ENCODE measurements at regions not wholly inside any gene's neighbourhood (a gene's known extent, or its start where the extent isn't known, plus 50 kb on each side); places are given as distances from the start of the nearest gene placed in this dataset.

DNA sequence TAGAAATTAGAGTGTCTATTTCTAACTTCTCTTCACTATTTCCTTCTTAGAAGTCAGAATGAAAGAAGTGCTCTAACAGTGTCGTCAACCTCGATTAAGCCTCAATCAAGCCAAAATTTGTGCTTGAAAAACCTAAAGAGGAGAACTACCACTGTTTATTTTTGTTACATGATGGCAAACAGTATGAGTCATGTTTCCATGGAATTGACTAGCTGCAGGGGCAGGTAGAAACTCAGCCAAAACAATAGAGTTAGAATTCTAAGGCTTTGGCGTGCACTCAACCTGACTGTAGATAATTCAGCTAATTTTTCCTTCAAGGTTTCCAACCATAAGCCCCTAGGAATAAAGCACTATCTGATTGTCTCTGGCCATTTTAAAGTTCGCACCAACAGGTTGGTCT is 415.9 kb downstream of the ETS1 start:
- H3F3A ChIP-seq (ENCODE audit: control insufficient read depth, insufficient read depth) = no peaks in the 10 kb centered on the region
- no peaks in the 10 kb centered on the region for H3K9me2 ChIP-seq (replicated peaks; ENCODE audit: control insufficient read depth, low read length)
- H3K4me2 ChIP-seq (ENCODE audit: low read length) = no peak overlapping the region
- peaks cover 8% of the 10 kb centered on the region for H3K4me1 ChIP-seq (ENCODE audit: control insufficient read depth, low read length)
- H3K27me3 ChIP-seq (ENCODE audit: control insufficient read depth, low read length) = no peaks in the 10 kb centered on the region
- TF ChIP-seq EZH2phosphoT487 (IDR thresholded peaks at IDR 0.05; ENCODE audit: borderline replicate concordance, low read length) = no peak
- TF ChIP-seq, protein P1, sequence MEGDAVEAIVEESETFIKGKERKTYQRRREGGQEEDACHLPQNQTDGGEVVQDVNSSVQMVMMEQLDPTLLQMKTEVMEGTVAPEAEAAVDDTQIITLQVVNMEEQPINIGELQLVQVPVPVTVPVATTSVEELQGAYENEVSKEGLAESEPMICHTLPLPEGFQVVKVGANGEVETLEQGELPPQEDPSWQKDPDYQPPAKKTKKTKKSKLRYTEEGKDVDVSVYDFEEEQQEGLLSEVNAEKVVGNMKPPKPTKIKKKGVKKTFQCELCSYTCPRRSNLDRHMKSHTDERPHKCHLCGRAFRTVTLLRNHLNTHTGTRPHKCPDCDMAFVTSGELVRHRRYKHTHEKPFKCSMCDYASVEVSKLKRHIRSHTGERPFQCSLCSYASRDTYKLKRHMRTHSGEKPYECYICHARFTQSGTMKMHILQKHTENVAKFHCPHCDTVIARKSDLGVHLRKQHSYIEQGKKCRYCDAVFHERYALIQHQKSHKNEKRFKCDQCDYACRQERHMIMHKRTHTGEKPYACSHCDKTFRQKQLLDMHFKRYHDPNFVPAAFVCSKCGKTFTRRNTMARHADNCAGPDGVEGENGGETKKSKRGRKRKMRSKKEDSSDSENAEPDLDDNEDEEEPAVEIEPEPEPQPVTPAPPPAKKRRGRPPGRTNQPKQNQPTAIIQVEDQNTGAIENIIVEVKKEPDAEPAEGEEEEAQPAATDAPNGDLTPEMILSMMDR (IDR thresholded peaks at IDR 0.05; ENCODE audit: low read depth, low read length, poor library complexity, severe bottlenecking) = no peak
- no peaks in the 10 kb centered on the region for H4K20me1 ChIP-seq (ENCODE audit: control insufficient read depth, insufficient read depth, low read depth, low read length)
- H3K36me3 ChIP-seq (ENCODE audit: control insufficient read depth, low read length) = no peaks in the 10 kb centered on the region
- H3K4me3 ChIP-seq (ENCODE audit: low read length) = no peak overlapping the region
- no peaks in the 10 kb centered on the region for H3K79me2 ChIP-seq (ENCODE audit: control insufficient read depth, low read length)
- H3K9me3 ChIP-seq (ENCODE audit: control insufficient read depth, insufficient read depth, low read length) = no peaks in the 10 kb centered on the region
- no peak overlapping the region for H3K27ac ChIP-seq (ENCODE audit: low read depth, low read length)

DNA sequence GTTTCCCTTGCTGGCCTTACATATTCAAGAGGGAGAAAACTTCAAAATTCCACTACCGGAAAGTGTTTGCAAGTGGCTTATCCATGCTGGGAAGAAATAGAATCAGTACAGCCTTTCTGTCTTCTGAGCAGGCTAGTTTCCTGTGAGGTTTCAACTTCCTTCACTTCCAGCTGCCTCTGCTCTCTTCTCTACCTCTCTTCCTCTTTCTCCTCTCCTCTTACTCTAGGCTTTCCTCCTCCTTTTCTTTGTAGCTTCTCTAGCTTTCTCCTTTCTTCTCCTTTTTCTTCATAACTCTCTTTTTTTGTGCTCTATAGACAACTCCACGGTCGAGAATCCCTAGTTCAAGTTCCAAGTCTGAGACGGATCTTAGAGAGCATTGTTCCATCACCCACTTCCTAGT is 421.8 kb downstream of the ETS1 start:
- no peaks in the 10 kb centered on the region for H3K36me3 ChIP-seq (ENCODE audit: control insufficient read depth, low read length)
- H3K27me3 ChIP-seq (ENCODE audit: control insufficient read depth, low read length) = no peaks in the 10 kb centered on the region
- no peaks in the 10 kb centered on the region for H3F3A ChIP-seq (ENCODE audit: control insufficient read depth, insufficient read depth)
- TF ChIP-seq, protein P1 (IDR thresholded peaks at IDR 0.05; ENCODE audit: low read depth, low read length, poor library complexity, severe bottlenecking) = no peak
- no peak for TF ChIP-seq EZH2phosphoT487 (IDR thresholded peaks at IDR 0.05; ENCODE audit: borderline replicate concordance, low read length)
- no peaks in the 10 kb centered on the region for H3K9me3 ChIP-seq (ENCODE audit: control insufficient read depth, insufficient read depth, low read length)
- peak overlapping the region; percentile 41 for H3K4me2 ChIP-seq (ENCODE audit: low read length)
- H4K20me1 ChIP-seq (ENCODE audit: control insufficient read depth, insufficient read depth, low read depth, low read length) = no peaks in the 10 kb centered on the region
- peaks cover 17% of the 10 kb centered on the region for H3K4me1 ChIP-seq (ENCODE audit: control insufficient read depth, low read length)
- H3K9me2 ChIP-seq (replicated peaks; ENCODE audit: control insufficient read depth, low read length) = no peaks in the 10 kb centered on the region
- H3K27ac ChIP-seq (ENCODE audit: low read depth, low read length) = no peak overlapping the region
- peak overlapping the region; percentile 15; the same call in 1 of the 2 replicates for H3K4me3 ChIP-seq (ENCODE audit: low read length)
- H3K79me2 ChIP-seq (ENCODE audit: control insufficient read depth, low read length) = no peaks in the 10 kb centered on the region

- H3K9me3 ChIP-seq (ENCODE audit: control insufficient read depth, insufficient read depth, low read length) = no peaks in the 10 kb centered on the region
- H3K4me2 ChIP-seq (ENCODE audit: low read length) = no peak overlapping the region
- no peaks in the 10 kb centered on the region for H4K20me1 ChIP-seq (ENCODE audit: control insufficient read depth, insufficient read depth, low read depth, low read length)
- no peaks in the 10 kb centered on the region for H3K36me3 ChIP-seq (ENCODE audit: control insufficient read depth, low read length)
- H3K4me3 ChIP-seq (ENCODE audit: low read length) = no peak overlapping the region
- H3F3A ChIP-seq (ENCODE audit: control insufficient read depth, insufficient read depth) = no peaks in the 10 kb centered on the region
- H3K4me1 ChIP-seq (ENCODE audit: control insufficient read depth, low read length) = peaks cover 17% of the 10 kb centered on the region
- no peaks in the 10 kb centered on the region for H3K27me3 ChIP-seq (ENCODE audit: control insufficient read depth, low read length)
- TF ChIP-seq, protein P1 (IDR thresholded peaks at IDR 0.05; ENCODE audit: low read depth, low read length, poor library complexity, severe bottlenecking) = no peak
- TF ChIP-seq EZH2phosphoT487 (IDR thresholded peaks at IDR 0.05; ENCODE audit: borderline replicate concordance, low read length) = no peak
- H3K27ac ChIP-seq (ENCODE audit: low read depth, low read length) = no peak overlapping the region
- no peaks in the 10 kb centered on the region for H3K79me2 ChIP-seq (ENCODE audit: control insufficient read depth, low read length)
- no peaks in the 10 kb centered on the region for H3K9me2 ChIP-seq (replicated peaks; ENCODE audit: control insufficient read depth, low read length)
Measured at GRCh38 chr11:128164080-128164741, 423.1 kb downstream of the ETS1 start.

All from DOHH2 (cell line).